ENCODE measurements at regions not wholly inside any gene's neighbourhood (a gene's known extent, or its start where the extent isn't known, plus 50 kb on each side); places are given as distances from the start of the nearest gene placed in this dataset.

DNA sequence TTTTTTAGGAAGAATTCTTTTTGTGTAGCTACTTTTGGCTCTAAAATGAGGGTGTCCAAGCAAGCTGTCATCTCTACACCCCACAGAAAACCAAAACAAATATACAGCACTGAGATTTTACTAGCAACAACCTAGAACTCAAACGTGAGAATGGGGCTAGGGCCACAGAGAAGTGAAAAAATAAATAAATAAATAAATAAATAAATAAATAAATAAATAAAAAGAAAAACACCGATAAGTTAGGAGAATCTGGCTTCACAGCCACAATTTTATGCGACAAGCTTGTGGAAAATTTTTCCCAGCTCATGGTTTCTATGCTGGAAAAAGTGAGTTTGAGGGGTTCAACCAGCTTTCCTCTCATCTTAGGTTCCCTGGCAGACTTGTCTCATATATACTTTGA is 324.6 kb upstream of the TACR3 start:
- FAIRE-seq (no peak), DNase-seq (ENCODE audit: insufficient read length, low spot score) (no peak)
- no peak for TF ChIP-seq CTCF (IDR thresholded peaks at IDR 0.05; ENCODE audit: insufficient read depth, missing control alignments)

DNA sequence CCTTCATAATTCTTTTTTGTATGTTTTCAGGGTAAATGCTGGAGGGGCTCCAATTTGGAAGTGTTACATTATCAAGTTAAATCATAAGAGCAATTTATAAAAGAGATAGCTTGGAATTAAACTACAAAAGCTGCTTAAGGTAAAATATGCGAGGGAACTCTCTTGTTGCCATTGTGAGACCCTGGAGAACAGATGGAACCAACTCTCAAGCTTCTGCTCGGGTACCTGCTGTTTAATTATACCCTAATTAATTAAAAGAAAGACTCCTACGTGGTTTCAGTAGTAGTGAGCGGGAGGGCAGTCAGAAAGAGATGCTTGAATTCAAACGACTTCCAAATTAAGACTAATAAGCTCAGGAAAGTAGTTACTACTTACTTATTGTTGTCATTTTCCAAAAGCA is 313.1 kb upstream of the TACR3 start:
- no peak for DNase-seq (ENCODE audit: insufficient read length, low spot score)
- TF ChIP-seq CTCF (IDR thresholded peaks at IDR 0.05; ENCODE audit: insufficient read depth, missing control alignments): no peak
- FAIRE-seq: peak; percentile 46

GRCh38 chr4:104025251-104025650 is 305.5 kb upstream of the TACR3 start:
- DNase-seq (ENCODE audit: insufficient read length, low spot score) (no peak), FAIRE-seq (no peak)
- TF ChIP-seq CTCF (IDR thresholded peaks at IDR 0.05; ENCODE audit: insufficient read depth, missing control alignments): no peak

DNA sequence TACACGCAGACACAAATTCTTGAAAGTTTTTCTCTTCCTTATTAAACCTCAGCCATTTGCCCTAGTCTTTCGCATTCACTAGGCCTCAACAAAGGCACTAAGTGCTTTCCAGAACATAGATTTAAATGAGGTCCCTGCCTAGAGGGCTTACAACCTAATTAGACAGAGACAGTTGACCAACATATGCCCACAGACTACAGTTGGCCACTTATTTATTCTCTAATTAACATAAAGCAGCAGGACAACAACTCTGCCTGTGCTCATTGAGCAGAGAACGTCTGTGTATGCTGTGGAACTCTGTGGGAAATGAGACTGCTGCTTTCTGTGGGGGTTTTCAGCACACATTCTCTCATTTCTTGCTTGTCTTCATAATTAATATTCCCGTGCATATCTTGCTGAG is 303.0 kb upstream of the TACR3 start:
- DNase-seq (ENCODE audit: insufficient read length, low spot score) (no peak), FAIRE-seq (no peak)

GRCh38 chr4:104022226-104022625 is 302.4 kb upstream of the TACR3 start:
- DNase-seq (ENCODE audit: insufficient read length, low spot score) (no peak), FAIRE-seq (no peak)
- TF ChIP-seq CTCF (IDR thresholded peaks at IDR 0.05; ENCODE audit: insufficient read depth, missing control alignments): no peak

More for the DNA sequence above, 303.0 kb upstream of the TACR3 start:
- TF ChIP-seq CTCF (IDR thresholded peaks at IDR 0.05; ENCODE audit: insufficient read depth, missing control alignments): no peak

DNA sequence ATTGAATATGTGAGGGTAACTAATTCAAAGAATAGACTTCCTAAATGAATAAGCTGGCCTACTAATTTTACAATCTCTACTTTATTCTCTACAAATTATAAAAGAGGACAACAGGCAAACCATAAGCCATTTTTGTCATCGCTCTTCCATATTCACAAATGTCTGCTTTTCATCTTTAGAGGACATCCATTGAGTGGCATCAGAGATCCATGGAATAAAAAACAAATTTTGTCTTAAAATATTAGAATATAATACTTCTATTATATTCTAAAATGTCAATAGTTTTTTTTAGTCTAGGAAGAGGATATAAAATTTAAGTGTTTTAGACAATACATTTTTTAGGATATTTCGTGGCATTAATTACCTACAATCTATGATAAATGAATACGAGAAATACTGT is 300.9 kb upstream of the TACR3 start:
- no peak for FAIRE-seq
- TF ChIP-seq CTCF (IDR thresholded peaks at IDR 0.05; ENCODE audit: insufficient read depth, missing control alignments): no peak
- DNase-seq (ENCODE audit: insufficient read length, low spot score): no peak

DNA sequence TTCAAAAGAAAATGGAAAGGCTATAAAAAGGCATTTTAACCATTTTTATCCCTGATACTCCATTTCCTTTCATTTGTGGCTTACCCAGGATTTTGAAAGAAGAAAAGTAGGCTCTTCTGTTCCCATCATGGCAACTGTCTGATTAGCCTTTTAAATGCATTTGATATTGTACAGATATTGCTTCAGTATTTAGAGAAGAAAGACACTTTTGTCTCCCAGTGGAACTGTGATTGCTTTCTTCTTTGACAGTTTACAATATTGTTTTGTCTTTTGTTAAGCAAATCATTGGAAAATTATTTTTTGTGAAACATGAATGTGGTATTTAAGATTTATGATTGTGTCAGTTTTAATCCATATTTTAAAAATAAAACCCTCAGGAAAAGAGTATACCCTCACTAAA is 297.4 kb upstream of the TACR3 start:
- TF ChIP-seq CTCF (IDR thresholded peaks at IDR 0.05; ENCODE audit: insufficient read depth, missing control alignments): no peak
- DNase-seq (ENCODE audit: insufficient read length, low spot score): no peak
- FAIRE-seq: no peak

Data from D721Med (cell line).